KOPT-K1 (cell line): ENCODE measurements at regions not wholly inside any gene's neighbourhood (a gene's known extent, or its start where the extent isn't known, plus 50 kb on each side); places are given as distances from the start of the nearest gene placed in this dataset.

Experiments
- H3K27ac ChIP-seq: fragments of 200-600 bp; sonication (generic); 2 replicates; pipeline ENCODE4 v1.5.1; 2016; ENCODE audit warnings: antibody characterized with exemption, mild to moderate bottlenecking, low read depth, low read length; ENCODE audit not compliant: poor library complexity, severe bottlenecking
- H3K36me3 ChIP-seq: fragments of 200-600 bp; sonication (generic); 2 replicates; pipeline ENCODE4 v1.5.1; 2017; ENCODE audit warnings: antibody characterized with exemption, mild to moderate bottlenecking, low read length, moderate library complexity; ENCODE audit not compliant: insufficient read depth
- H3K9me3 ChIP-seq: fragments of 200-600 bp; sonication (generic); 2 replicates; pipeline ENCODE4 v1.5.1; 2017; ENCODE audit warnings: antibody characterized with exemption, low read length, mild to moderate bottlenecking; ENCODE audit not compliant: insufficient read depth, poor library complexity, severe bottlenecking

DNA sequence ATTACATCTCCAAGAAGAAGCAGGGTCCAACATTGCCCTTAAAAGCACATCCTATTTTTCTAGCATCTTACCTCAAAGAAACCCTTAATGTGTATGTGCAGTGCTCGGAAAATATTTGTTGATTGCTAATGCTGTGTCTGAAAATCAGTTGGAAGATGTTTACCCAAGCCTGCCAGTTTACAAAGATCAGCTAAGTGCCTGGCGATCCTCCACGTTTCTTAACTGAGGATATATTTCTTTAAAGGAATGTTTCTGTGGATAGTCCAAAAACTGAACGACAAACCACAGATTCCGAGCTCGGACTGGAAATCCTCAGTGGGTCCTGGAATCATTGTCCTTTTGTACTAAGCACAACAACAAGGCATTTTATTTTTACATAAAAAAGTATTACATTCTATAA lies 595.7 kb upstream of the ARID1B start:
- Histone ChIP-seq H3K27ac (no peak overlapping the region), H3K9me3 (no peaks in the 10 kb centered on the region), H3K36me3 (no peaks in the 10 kb centered on the region)

DNA sequence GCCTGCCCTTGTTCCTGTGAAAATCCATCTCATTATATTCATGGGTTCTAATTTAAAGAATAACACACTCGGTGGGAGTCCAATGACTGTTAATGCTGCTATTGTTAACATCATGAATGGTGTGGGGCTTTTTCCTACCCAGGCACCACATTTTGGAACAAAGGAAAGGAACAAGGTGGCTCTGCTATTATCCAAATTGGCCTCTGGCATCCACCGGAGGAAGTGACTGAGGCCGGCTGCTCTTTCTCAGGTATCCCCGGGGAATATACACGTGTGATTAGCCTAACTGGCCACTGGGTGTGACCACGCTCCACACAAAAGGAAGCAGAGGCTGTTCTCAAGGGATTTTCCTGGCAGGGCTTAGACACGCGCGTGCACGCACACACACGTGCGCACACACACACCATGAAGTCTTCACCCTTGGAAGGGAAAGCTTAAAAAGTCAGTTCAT lies 601.2 kb upstream of the ARID1B start:
- H3K36me3 ChIP-seq: no peaks in the 10 kb centered on the region
- no peak overlapping the region for H3K27ac ChIP-seq
- no peaks in the 10 kb centered on the region for H3K9me3 ChIP-seq

DNA sequence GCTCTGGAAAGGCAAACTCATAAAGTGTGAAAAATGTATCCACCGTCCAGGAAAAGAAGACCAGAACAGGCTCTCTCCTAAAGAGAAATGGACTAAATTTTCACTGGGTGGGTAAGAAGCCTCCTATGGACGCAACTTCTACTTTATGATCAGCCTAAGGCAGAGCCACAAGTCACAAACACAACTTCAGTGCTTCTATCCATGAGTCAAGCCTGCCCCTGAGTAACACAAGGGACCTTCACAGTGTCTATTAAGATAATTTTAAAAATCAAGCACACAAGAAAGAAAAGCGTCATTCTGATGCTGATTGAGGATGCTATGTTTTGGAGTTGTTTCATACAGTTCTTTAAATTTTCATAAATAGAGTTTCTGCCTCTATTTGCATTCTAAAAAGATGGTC lies 601.7 kb upstream of the ARID1B start:
- Histone ChIP-seq H3K9me3 (no peaks in the 10 kb centered on the region), H3K36me3 (no peaks in the 10 kb centered on the region), H3K27ac (no peak overlapping the region)

DNA sequence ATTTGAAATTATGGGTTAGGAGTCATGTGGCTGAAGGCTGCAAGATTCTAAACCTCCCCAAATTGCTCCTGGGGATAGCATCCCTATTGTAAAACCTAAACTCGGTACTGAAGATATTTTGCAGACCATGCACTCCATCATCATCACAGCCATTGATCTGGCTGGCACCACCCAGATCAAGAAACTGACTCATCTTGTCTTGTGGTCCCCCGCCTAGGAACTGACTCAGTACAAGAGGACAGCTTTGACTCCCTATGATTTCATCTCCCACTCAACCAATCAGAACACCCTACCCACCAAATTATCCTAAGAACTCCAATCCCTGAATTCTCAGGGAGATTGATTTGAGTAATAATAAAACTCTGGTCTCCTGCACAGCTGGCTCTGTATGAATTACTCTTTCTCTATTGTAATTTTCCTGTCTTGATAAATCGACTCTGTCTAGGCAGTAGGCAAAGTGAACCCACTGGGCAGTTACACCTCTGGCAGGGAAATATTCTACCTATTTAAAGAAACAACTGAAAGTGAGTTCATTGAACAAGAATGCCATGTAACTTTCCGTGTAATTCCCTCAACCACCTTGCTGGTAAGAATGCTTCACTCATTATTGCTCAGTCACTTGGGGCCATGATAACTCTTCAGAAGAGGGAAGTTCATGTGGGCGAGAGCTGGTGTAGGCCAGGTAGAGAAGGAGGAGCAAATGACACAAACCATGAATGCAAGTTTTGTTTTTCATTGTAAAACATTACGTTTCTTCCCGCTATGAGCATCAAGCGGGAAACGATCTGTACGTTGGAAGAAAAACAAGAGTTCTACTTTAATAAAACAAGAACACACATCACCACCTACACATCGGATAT lies 602.9 kb upstream of the ARID1B start:
- no peak overlapping the region for H3K27ac ChIP-seq
- no peaks in the 10 kb centered on the region for H3K9me3 ChIP-seq
- H3K36me3 ChIP-seq: no peaks in the 10 kb centered on the region

DNA sequence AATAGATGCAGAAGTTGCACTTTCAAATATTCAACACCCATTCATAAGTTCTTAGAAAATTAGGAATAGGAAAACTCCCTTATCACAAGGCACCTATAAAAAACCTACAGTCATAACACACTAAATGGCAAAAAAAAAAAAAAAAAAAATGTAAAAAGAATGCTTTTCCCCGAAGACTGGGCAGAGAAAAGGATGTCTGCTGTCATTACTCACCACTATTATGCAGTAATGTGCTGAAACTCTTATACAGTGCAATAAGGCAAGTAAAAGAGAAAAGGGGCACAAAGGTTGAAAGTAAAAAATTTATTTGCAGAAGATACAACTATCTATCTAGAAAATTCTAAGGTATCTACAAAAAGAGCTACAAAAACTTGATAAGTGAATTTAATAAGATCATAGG lies 607.8 kb upstream of the ARID1B start:
- H3K27ac ChIP-seq: no peak overlapping the region
- H3K9me3 ChIP-seq: peaks cover 4% of the 10 kb centered on the region
- H3K36me3 ChIP-seq: no peaks in the 10 kb centered on the region

DNA sequence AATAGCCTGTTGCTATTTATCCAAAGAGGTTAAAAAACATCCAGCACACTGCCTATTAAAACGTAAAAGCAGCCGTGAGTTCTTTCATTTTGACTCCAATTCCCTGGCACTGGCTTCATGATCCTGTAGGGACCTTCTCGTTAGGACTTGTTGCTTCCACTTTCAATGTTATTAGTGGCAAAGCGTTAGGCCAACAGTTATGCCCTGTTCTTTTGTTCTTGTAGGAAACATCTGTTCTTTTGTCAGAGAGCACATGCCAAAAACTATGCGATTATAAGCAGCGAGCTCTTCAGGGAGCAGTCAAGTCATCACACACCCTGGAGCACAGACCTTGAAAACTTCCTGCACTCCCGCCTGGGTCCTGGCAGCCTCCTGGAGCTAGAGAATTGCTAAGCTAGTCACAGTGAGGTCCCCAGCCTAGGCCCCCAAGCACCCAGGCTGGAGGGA lies 609.5 kb upstream of the ARID1B start:
- H3K27ac ChIP-seq: no peak overlapping the region
- no peaks in the 10 kb centered on the region for H3K36me3 ChIP-seq
- peaks cover 4% of the 10 kb centered on the region for H3K9me3 ChIP-seq

DNA sequence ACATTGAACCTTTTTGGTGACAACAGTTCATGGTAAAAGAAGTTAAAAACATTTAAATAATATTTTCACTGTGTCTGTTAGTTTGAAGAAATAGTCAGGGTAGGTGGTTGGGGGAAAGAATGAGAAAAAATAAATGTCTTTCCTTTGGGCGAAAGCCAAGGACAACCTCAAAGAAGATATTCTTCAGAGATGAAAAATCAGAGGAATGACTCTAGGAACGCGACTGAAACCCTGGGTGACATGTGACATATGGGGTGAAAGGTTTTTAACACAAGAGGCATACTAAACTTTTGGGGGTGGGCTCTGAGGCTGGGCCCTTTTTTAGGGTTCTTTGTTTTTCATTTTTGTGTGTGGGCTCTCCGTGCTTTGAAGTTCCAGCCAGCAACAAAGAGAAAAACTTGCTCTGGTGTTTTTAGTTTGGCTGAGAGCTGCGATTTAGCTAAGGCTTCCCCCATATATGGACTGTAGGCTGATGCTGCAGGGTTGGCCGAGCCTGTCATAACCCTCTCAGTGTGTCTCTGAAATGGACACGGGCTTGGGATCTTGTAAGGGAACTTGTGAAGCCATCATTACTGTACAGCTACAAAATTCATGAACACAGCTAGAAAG lies 610.1 kb upstream of the ARID1B start:
- no peak overlapping the region for H3K27ac ChIP-seq
- H3K36me3 ChIP-seq: no peaks in the 10 kb centered on the region

DNA sequence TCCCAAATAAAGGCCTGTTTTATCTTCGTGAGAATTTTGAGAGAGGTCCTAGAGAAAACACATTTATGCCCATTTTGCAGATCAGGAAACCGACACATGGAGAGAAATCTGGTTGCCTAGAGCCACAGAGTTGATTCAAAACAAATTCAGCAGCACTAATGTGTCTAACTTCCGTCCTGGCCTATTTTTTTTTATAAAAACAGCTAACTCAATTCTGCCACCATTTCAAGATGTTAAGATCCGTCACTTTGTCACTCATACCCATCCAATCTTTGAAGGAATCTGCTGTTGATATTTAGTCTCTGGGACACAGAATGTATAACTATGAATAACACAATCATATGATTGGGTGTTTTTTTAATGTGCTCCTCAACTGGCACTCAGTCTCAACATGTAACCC lies 611.1 kb upstream of the ARID1B start:
- Histone ChIP-seq H3K27ac (no peak overlapping the region), H3K9me3 (peaks cover 4% of the 10 kb centered on the region), H3K36me3 (no peaks in the 10 kb centered on the region)

More for the DNA sequence above, 610.1 kb upstream of the ARID1B start:
- H3K9me3 ChIP-seq: peaks cover 4% of the 10 kb centered on the region

DNA sequence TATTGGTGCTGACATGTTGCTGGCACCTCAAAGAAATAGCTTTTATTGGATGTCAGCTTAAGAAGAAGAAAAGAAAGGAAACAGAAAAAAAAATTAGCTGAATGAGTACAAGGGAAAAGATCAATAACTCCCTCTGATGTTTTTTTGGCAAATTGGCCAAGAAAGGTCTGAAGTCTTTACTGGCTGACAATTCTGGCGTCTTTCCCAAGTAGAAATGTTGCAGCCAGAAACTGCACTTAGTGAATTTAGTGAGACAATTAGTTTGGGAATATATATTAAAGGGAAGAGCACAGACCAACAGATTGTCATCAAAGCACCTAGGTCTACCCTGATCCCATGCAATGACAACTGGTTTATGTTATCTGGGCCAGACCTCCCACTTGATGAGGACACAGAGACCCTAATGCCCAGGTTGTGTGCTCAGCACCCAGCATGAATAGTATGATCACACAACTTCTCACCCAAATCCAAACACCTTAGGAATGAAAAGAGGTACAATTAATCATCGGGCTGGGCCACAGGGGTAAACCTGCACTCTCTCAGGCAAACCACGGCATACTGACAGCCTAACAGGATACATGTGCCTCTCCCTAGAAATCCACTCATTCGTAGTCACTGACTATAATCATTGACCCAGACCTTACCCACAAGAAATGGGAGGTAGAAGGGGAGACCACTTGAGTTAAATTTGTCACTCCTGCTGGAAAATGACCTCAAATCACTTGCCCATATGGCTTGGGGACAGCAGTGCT lies 612.3 kb upstream of the ARID1B start:
- peaks cover 4% of the 10 kb centered on the region for H3K9me3 ChIP-seq
- H3K27ac ChIP-seq: no peak overlapping the region
- H3K36me3 ChIP-seq: no peaks in the 10 kb centered on the region

DNA sequence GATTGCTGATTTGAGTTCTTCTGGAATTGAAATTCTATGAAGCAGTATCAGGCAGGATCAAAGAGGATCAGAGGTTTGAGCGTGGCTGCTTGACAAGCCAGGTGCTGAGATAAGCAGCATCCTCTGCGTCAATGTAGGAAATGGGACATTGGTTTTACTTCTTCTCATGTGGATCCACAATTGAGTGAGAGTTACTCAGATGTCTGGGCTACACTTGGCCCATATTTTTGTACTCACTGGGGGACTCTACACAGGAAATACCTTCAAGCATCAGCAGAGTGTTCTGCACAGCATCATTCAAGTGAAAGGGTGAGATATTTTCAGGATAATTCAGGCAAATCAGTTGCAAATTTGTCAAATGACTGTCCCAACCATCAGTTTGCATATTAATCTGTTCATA lies 613.9 kb upstream of the ARID1B start:
- no peak overlapping the region for H3K27ac ChIP-seq

DNA sequence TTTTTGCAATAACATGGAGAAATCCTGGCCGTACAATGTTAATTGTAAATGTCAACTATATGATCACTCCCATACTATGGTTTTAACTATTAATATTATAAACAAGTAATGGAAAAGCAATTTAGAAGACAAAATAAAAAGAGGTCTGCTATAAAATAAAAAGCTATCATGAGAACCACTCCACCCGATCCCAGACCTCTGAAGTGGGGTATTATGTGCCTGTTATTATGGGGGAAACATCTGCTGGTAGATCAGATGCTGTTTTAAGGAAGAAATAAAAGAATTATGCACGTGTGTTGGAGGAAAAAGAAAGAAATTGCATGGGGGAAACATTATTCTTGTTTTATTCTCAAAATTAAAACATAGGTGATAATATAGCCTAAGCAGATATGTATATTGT lies 615.7 kb upstream of the ARID1B start:
- no peaks in the 10 kb centered on the region for H3K9me3 ChIP-seq
- no peaks in the 10 kb centered on the region for H3K36me3 ChIP-seq
- no peak overlapping the region for H3K27ac ChIP-seq

More for the DNA sequence above, 613.9 kb upstream of the ARID1B start:
- Histone ChIP-seq H3K36me3 (no peaks in the 10 kb centered on the region), H3K9me3 (peaks cover 4% of the 10 kb centered on the region)

DNA sequence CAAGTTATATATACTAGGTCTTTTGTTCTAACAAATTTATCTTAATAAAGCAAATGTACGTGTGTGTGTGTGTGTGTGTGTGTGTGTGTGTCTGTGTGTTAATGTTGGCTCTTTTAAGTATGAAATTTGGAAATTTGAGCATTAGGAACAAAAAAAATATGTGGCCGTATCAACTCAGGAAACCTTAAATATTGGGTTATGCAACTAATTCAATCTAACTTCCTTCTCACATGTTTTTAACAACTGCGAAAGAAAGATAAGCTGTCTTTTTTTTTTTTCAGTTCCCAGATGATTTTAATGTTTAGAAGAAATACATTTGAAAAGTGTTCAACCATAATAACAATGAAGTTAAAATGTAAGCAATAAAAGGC lies 616.4 kb upstream of the ARID1B start:
- Histone ChIP-seq H3K27ac (no peak overlapping the region), H3K36me3 (no peaks in the 10 kb centered on the region), H3K9me3 (no peaks in the 10 kb centered on the region)

DNA sequence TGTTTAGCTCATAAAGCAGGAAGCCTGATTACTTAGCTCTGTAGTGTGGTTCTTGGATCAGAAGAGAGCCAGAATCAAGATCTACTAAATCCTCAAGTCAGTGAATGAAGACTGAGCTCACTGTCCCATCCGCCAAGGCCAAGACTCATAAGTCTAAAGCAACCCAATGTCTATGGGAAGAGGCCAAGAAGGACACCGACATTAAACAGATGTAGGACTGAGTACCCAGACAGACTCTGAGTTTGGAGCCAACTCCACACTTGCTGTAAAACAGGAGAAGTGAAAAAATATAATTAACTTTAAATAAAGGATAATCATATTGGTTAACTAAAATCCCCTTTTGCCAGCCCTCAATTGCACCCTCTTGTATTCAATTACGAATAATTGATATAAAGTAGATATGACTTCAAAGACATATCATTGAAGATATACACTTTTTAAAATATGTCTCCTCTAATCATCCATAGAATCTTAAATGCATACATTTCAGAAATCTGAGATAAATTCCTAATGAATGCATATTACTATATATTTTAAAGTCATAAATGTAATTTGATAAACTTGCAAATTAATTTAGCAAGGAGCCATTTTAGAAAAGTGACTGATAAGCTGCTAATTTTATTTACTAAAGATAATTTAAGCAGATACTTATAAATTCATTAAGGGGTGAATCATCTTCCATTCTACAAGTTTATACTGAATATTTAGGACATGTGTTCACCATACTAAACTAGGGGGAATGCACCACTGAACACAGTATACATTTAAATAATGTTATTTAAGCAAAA lies 617.0 kb upstream of the ARID1B start:
- Histone ChIP-seq H3K9me3 (no peaks in the 10 kb centered on the region), H3K36me3 (no peaks in the 10 kb centered on the region), H3K27ac (no peak overlapping the region)

DNA sequence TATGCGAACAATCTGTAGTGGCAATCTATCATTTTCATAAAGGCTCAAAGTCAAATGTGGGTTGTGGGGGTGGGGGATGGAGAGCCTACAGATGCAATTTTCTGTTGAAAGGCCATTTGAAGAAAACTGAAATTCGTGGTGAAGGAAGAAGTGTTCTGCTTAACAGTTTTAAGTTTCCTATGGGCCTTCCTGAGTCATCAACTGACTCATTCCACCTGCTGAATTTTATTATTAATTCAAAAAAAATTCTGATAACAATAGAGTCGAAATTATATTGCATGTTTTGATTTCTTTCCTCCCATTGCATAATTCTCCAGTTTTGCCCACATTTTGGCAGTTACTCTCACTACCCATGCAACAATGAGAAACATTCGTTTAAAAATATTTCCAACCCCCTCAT lies 622.3 kb upstream of the ARID1B start:
- Histone ChIP-seq H3K27ac (no peak overlapping the region), H3K36me3 (no peaks in the 10 kb centered on the region), H3K9me3 (no peaks in the 10 kb centered on the region)

DNA sequence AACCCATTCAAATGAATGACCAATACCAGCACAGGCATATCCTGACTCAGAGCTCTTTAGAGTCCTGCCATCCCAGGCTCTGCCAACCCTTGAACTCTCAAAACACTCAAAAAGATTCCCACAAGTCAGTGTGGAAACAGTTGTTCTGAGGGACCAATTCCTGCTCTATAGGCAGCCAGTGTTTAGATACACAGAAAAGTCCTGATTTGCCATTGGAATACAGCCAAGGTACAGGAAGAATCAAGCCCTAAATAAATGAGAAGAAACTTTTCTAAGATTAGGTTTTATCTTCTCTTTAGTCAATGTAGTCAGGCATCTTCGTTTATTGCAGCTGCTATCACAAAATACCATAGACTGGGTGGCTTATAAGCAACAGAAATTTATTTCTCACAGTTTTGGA lies 626.8 kb upstream of the ARID1B start:
- Histone ChIP-seq H3K27ac (no peak overlapping the region), H3K9me3 (no peaks in the 10 kb centered on the region)

More for the DNA sequence above, 626.8 kb upstream of the ARID1B start:
- H3K36me3 ChIP-seq: no peaks in the 10 kb centered on the region
